OCI-LY1 (cell line): ENCODE measurements at regions not wholly inside any gene's neighbourhood (a gene's known extent, or its start where the extent isn't known, plus 50 kb on each side); places are given as distances from the start of the nearest gene placed in this dataset.
"Not testable (repeated sequence)": the region's sequence is repeated elsewhere in the genome, so short reads cannot be mapped to it uniquely, and the experiment has no call there.

Experiments used
- EZH2 ChIP-seq: fragments of 200-600 bp; sonication (generic), shearing (Covaris generic); IDR thresholded peaks from 2 replicates; pipeline ENCODE4 v1.8.0; 2017; ENCODE audit warnings: borderline replicate concordance, mixed run types, mild to moderate bottlenecking, antibody characterized with exemption, low read length, moderate library complexity, mixed read lengths
- TF ChIP-seq, protein P1 (sequence below): fragments of 200-600 bp; sonication (generic), shearing (Covaris generic); IDR thresholded peaks from 2 replicates; pipeline ENCODE4 v1.5.1; 2017; ENCODE audit warnings: mild to moderate bottlenecking, antibody characterized with exemption, low read length, moderate library complexity, mixed read lengths

DNA sequence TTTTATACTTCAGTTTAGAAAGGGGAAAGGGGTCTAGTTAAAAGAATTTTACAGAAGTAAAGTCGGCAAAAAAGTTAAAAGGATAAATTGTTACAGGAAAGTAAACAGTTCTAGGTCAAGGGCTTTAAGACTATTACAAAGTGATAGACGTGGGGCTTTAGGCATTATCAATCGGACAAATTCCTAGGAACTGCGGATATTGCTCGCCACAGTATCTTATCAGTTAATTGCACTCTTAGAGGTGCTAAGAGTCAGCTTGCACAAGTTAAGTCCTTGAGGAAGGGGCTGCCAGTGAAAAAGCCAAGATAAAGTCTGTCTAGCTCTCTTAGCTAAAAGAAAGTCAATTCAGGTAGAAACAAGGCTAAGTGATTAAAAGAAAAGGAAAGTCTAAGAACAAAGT is 102.1 kb downstream of the ALG1L2 start:
- TF ChIP-seq, protein P1, sequence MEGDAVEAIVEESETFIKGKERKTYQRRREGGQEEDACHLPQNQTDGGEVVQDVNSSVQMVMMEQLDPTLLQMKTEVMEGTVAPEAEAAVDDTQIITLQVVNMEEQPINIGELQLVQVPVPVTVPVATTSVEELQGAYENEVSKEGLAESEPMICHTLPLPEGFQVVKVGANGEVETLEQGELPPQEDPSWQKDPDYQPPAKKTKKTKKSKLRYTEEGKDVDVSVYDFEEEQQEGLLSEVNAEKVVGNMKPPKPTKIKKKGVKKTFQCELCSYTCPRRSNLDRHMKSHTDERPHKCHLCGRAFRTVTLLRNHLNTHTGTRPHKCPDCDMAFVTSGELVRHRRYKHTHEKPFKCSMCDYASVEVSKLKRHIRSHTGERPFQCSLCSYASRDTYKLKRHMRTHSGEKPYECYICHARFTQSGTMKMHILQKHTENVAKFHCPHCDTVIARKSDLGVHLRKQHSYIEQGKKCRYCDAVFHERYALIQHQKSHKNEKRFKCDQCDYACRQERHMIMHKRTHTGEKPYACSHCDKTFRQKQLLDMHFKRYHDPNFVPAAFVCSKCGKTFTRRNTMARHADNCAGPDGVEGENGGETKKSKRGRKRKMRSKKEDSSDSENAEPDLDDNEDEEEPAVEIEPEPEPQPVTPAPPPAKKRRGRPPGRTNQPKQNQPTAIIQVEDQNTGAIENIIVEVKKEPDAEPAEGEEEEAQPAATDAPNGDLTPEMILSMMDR = not testable (repeated sequence)
- not testable (repeated sequence) for TF ChIP-seq EZH2
